NCI-H146 treated with DMSO at 0.1 percent for 48 hours (cell line): ENCODE measurements at regions not wholly inside any gene's neighbourhood (a gene's known extent, or its start where the extent isn't known, plus 50 kb on each side); places are given as distances from the start of the nearest gene placed in this dataset.

Experiments
- DNase-seq: peaks from one replicate; lab custom pipeline; 2025; ENCODE audit not compliant: unreplicated experiment; lab: John Stamatoyannopoulos, UW

- DNase-seq, result no peak
Measured at GRCh38 chr12:126534495-126534894, 1469.3 kb downstream of the AACS start.

DNA sequence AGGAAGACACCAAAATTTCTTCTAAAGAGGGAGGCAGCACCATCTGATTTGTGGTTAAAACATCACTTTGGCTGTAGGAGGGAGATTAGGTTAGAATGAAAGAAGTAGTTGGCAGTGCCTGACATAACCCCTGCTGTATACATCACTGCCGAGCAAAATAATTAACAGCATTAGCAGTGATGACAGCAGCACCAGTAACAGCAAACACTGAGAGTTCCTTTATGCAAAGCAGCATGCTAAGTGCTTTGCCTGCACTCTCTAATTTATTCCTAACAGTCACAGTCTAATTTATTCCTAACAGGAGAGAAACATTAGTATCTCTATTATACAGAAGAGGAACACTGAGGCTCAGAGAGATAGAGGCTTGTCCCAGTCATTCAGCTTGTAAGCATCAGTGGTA, 1469.7 kb downstream of the AACS start:
- DNase-seq, result no peak

GRCh38 chr12:126535971-126536370, 1470.7 kb downstream of the AACS start:
- no peak for DNase-seq

DNA sequence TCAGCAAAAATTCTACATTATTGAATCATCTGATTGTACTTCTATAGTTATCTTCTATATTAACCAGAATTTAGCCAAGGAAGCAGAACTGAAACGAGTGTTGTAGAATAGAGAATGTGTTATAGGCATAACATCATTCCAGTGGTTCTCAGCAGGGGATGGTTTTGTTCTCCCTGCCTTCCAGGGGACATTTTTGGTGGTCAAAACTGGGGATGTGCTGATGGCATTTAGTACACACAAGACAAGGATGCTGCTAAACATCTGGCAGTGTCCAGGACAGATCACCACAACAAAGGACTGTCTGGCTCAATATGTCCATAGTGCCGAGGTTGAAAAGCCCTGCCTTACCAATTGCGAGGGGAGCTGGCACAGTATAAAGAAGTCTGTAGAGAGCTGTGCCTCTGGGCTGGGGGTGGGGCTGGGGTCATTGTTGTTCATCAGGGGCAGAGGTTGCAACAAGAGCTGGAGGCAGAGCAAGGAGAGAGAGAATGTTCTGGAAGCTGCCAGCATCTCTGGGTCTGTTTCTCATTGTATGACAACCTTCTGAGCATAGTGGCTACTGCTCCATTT, 1472.8 kb downstream of the AACS start:
- no peak for DNase-seq

- DNase-seq, result no peak
Measured at GRCh38 chr12:126538888-126539287, 1473.7 kb downstream of the AACS start.

GRCh38 chr12:126545411-126545810, 1480.2 kb downstream of the AACS start:
- DNase-seq, result no peak

DNA sequence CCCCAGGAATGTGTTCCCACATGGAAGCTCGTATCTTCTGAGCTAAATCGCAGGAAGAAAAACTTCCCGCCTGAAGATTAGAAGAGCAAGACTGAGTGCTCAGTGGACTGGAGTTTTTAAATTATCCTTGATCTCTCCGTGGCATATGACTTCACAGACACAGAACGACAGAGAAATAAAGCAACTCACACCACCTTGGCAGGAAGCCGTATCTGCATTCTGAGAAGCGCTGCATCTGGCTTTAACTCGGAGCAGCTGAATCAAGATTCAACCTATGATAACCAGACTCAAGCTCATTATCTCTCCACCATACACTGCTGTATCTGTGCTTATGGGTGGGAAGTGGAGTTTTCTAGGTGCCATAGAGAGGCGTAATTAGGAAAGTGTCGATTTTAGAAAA, 1482.7 kb downstream of the AACS start:
- DNase-seq, result no peak

DNA sequence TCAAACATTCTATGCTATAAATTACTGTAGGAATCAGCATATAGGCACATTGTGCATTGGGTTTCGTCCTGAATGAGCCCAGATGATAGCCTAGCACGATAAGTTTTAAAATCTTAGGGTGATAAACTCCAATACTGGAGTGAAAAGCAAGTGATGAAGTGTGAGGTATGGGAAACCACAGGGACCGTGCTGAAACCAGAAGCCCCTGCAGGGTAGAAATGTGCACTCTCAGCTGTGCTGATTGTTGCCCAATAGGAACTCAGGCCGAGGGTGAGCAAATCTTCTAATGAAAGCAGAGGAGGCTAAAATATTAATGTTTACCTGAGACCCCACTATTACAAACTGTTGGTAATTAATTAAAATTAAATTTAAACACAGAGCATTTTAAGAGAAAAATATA, 1486.6 kb downstream of the AACS start:
- no peak for DNase-seq

GRCh38 chr12:126554625-126555024, 1489.4 kb downstream of the AACS start:
- DNase-seq, result no peak

DNA sequence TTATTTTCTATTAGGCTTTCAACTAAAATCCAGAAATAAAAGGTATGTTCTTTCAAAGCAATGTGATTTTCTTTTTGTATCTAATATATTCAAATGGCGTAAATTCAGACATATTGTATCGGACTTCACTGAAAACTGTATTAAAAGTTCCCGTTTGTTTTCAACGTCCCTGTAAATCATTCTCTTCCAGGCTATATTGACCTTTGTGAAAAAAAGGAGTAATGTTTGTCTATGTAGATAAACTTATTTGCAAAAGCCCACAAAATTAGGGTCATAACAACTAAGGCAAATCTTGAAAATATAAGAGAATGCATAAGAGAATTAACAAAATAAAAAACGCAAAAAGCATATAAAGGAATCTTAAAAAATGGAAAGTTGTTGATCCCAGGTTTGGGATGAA, 1492.4 kb downstream of the AACS start:
- DNase-seq, result no peak

- no peak for DNase-seq
Measured at GRCh38 chr12:126558219-126558618, 1493.0 kb downstream of the AACS start.

- no peak for DNase-seq
Measured at GRCh38 chr12:126558810-126559209, 1493.6 kb downstream of the AACS start.

DNA sequence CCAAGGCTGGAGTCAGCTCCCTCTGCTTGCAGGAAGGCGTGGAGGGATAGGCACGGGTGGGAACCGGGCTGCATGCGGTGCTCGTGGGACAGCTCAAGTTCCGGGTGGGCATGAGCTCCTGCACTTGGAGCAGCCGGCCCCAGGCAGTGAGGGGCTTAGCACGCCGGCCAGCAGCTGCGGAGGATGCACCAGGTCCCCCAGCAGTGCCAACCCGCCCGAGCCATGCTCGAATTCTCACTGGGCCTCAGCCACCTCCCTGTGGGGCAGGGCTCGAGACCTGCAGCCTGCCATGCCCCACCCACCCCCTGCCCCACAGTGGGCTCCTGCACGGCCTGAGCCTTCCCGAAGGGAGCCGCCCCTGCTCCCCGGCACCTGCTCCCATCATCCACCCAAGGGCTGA, 1501.8 kb downstream of the AACS start:
- no peak for DNase-seq

- no peak for DNase-seq
Measured at GRCh38 chr12:126569706-126570105, 1504.5 kb downstream of the AACS start.

GRCh38 chr12:126570566-126570965, 1505.3 kb downstream of the AACS start:
- DNase-seq, result no peak

DNA sequence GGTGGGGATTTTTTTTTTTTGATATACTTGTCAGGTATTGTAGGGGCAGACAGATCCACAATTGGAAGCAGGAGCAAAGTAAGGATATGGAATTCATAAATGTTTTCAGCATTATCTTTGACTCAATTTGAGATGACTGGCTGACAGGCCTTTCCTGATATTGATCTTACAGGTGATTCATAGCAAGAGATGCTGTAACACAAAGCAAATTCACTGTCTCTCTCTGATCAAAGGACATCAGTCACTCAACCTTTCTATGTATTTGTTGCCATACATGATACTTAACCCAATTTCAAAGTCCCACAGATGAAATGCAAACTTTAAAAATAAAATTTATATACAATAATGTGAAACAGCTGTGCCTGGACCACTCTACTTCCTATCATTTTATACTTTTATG, 1506.9 kb downstream of the AACS start:
- DNase-seq, result no peak

DNA sequence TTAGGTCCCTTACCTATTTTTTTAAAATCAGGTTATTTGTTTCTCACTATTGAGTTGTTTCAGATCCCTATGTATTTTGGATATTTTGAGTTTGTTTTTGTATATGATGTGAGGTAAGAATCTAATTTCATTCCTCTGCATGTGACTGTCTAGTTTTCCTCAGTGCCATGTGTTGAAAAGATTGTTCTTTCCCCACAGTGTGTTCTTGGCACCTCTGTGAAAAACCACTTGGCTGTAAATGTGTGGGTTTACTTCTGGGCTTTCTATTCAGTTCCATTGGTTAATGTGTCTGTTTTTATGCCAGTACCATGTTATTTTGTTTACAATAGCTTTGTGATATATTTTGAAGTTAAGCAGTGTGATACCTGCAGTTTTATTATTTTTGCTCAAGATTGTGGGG, 1516.4 kb downstream of the AACS start:
- no peak for DNase-seq

DNA sequence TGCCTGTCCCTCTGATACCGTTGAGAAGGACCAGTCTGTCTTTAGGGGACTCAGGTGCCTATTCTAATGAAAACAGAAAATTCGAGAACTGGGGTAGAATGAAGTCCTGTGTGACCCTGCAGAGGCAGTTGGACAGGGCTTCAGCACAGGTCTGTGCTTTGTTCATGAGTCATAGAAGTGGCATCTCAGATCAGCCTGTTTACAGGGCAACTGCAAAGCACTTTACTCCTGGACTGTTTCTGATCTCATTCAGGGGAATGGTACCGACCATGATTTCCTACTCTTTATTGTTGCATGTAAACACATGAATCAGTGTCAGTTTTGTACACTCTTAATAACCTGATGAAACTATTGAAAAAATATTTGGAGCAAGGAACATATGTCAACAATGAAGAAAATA, 1517.0 kb downstream of the AACS start:
- DNase-seq, result no peak

DNA sequence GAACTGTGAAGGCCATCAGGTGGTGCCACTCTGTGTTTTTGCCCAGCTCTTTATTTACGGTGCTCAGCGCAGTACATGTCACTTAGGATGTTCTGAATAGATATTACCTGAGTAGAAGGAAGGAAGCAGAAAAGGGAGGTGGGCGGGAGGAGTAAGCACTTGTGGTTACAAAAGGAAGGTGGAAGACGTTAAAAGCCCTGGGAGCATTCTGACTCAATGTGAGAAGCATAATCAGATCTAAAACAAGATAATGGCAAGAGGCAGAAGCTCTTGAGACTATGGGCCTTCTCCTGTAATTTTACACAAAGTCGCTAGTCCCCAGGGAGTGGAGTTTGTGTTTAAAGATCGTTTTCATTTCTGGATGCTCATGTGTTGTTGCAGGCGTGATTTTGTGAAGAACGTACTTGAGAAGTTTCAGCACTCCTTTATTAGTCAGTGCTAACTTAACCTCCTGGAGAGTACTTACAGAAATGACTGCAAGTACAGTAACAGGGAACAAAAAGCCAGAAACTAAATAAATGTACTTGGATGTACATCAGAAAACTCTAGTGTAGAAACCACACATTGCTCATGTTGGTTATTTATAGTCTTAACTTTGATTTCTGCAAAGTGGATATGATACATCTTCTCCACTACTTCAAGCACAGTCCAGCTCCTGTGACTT, 1523.5 kb downstream of the AACS start:
- no peak for DNase-seq

GRCh38 chr12:126591533-126591932, 1526.3 kb downstream of the AACS start:
- DNase-seq, result no peak

DNA sequence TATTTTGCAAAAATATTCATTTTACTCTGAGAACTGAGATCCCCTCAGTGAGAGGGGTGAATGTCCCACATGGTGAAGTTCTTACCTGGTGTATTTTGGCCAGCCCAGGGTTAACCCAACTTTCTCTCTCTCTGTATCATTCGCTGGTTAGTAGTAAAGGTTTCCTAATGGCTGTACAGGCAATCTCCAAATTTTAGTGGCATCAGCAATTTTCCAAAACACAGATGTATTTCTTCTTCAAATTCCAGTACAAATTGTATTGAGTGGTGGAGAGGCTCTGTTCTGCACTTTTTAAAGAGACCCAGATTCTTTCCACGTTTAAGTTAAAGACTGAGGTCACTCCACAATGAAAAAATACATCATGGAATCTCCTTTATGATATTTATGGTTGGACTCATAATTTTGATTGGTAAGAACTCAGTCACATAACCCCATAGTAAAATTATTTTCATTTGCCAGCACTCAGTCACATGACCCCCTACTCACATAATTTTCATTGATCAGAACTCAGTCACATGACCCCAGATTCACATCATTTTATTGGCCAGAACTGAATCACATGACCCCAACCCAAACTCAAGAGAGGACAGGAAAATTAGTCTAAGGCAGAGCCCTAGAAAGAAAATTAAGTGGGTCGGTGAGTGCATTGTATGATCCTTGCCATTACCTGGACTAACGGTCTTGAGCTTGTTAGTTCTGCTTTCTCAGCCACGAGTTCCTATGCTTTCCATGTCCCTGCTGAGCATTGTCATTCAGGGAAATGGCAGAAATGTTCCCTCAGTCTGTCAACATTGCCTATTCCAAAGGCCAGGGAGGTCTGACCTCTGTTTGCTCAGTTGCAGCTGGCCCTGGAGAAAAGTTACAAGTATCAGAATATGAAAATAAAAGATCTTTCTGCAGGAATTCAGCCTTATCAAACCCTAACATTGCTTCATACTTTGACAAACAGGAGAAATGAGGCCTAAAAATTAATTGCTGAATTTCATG, 1536.2 kb downstream of the AACS start:
- DNase-seq, result no peak

DNA sequence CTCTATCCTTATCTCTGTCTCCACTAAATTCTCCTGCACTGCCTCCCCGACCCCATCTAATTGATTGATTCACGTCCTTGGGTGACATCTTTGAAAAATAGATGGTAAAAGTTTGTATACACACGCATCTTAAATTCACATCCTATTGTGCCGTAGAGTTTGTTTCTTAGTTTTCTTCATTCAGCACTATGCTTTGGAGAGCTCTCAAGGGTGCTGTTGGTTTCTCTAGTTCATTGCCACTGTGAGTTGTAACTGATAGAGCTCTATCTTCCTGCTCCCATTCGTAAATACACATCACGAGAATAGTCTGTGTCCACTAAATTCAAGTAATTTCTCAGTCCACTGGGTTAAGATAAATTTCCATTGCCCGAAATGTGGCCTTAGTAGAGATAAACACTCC, 1537.4 kb downstream of the AACS start:
- no peak for DNase-seq
